ENCODE measurements at regions not wholly inside any gene's neighbourhood (a gene's known extent, or its start where the extent isn't known, plus 50 kb on each side); places are given as distances from the start of the nearest gene placed in this dataset.

- H3K27ac ChIP-seq: no peak overlapping the region
- DNase-seq (ENCODE audit: low spot score): no peak
- no peak for TF ChIP-seq CTCF (IDR thresholded peaks at IDR 0.05)
- no peak overlapping the region for H3K4me3 ChIP-seq
These were observed 336.5 kb downstream of the MZT1 start for GRCh38 chr13:72390909-72391308.

GRCh38 chr13:72386138-72386684 is 341.2 kb downstream of the MZT1 start:
- H3K27ac ChIP-seq: no peak overlapping the region

GRCh38 chr13:72384879-72385278 is 342.6 kb downstream of the MZT1 start:
- no peak for TF ChIP-seq CTCF (IDR thresholded peaks at IDR 0.05)
- no peak overlapping the region for H3K4me3 ChIP-seq
- no peak overlapping the region for H3K27ac ChIP-seq
- no peak for DNase-seq (ENCODE audit: low spot score)

More at GRCh38 chr13:72386138-72386684, 341.2 kb downstream of the MZT1 start:
- no peak for DNase-seq (ENCODE audit: low spot score)
- no peak for TF ChIP-seq CTCF (IDR thresholded peaks at IDR 0.05)
- no peak overlapping the region for H3K4me3 ChIP-seq

- no peak for TF ChIP-seq CTCF (IDR thresholded peaks at IDR 0.05)
These were observed 343.1 kb downstream of the MZT1 start for GRCh38 chr13:72384186-72384823.

GRCh38 chr13:72383646-72384045 is 343.8 kb downstream of the MZT1 start:
- TF ChIP-seq CTCF (IDR thresholded peaks at IDR 0.05): no peak
- DNase-seq (ENCODE audit: low spot score): no peak
- H3K27ac ChIP-seq: no peak overlapping the region
- H3K4me3 ChIP-seq: no peak overlapping the region

More at GRCh38 chr13:72384186-72384823, 343.1 kb downstream of the MZT1 start:
- Histone ChIP-seq H3K4me3 (no peak overlapping the region), H3K27ac (no peak overlapping the region)
- no peak for DNase-seq (ENCODE audit: low spot score)

- DNase-seq (ENCODE audit: low spot score): no peak
- Histone ChIP-seq H3K27ac (no peak overlapping the region), H3K4me3 (no peak overlapping the region)
- no peak for TF ChIP-seq CTCF (IDR thresholded peaks at IDR 0.05)
These were observed 347.8 kb downstream of the MZT1 start for GRCh38 chr13:72379581-72379980.

- no peak for DNase-seq (ENCODE audit: low spot score)
- no peak overlapping the region for H3K27ac ChIP-seq
- H3K4me3 ChIP-seq: no peak overlapping the region
- TF ChIP-seq CTCF (IDR thresholded peaks at IDR 0.05): no peak
These were observed 359.4 kb downstream of the MZT1 start for GRCh38 chr13:72368031-72368430.

Measured in coronary artery (tissue), 2 donors.